ENCODE measurements at regions not wholly inside any gene's neighbourhood (a gene's known extent, or its start where the extent isn't known, plus 50 kb on each side); places are given as distances from the start of the nearest gene placed in this dataset.

GRCh38 chr4:138821331-138821730 lies 194.2 kb upstream of the NOCT start:
- CTCF ChIA-PET = no interaction called here

More at GRCh38 chr4:138821331-138821730, 194.2 kb upstream of the NOCT start:
- Histone ChIP-seq H2BK5ac (ENCODE audit: low read depth, low read length, poor library complexity, severe bottlenecking) (no peak overlapping the region), H2AK9ac (replicated peaks; ENCODE audit: low read depth, low read length, poor library complexity) (no peak overlapping the region), H3K4me1 (ENCODE audit: control insufficient read depth, insufficient read depth, low read length) (no peaks in the 10 kb centered on the region), H3K56ac (ENCODE audit: extremely low read depth, insufficient read depth, low read length) (no peak overlapping the region), H3K27me3 (ENCODE audit: control insufficient read depth, insufficient read depth, low read length) (no peaks in the 10 kb centered on the region; the same call in 1 of the 2 replicates), H2BK15ac (ENCODE audit: low read depth, low read length) (no peak overlapping the region), H4K91ac (ENCODE audit: insufficient read depth, low read depth, low read length) (no peak overlapping the region), H4K8ac (ENCODE audit: low read depth in 2 of 2, low read length in 2 of 2) (no peak overlapping the region), H3K9me1 (ENCODE audit: insufficient read depth, low read length) (no peaks in the 10 kb centered on the region), H3K27ac (ENCODE audit: insufficient read depth, low read length) (no peak overlapping the region), H3K4me2 (ENCODE audit: low read depth, low read length) (no peak overlapping the region), H3K4ac (ENCODE audit: low read depth, low read length) (no peak overlapping the region), H3K14ac (replicated peaks; ENCODE audit: low read depth, low read length) (no peak overlapping the region), H2AFZ (replicated peaks; ENCODE audit: low read length, poor library complexity) (no peak overlapping the region), H3K4me3 (ENCODE audit: insufficient read depth, low read depth, low read length) (no peak overlapping the region), H2BK120ac (ENCODE audit: low read depth, low read length) (no peak overlapping the region), H4K5ac (ENCODE audit: low read depth, low read length) (no peak overlapping the region), H4K20me1 (ENCODE audit: insufficient read depth, low read length) (no peaks in the 10 kb centered on the region), H3K9ac (ENCODE audit: low read depth, low read length) (no peak overlapping the region), H3K23ac (ENCODE audit: low read depth, low read length) (no peak overlapping the region), H3K79me1 (ENCODE audit: low read depth in 1 of 2, low read length in 2 of 2) (no peaks in the 10 kb centered on the region), H2AK5ac (ENCODE audit: low read depth, low read length) (no peak overlapping the region), H2BK20ac (ENCODE audit: low read depth, low read length) (no peak overlapping the region), H3K18ac (ENCODE audit: low read depth, low read length) (no peak overlapping the region), H3K36me3 (ENCODE audit: control insufficient read depth, insufficient read depth, low read length) (no peaks in the 10 kb centered on the region), H3K9me3 (ENCODE audit: control insufficient read depth, insufficient read depth, low read length) (no peaks in the 10 kb centered on the region)
- DNase-seq (no peak), ATAC-seq (ENCODE audit: low read depth) (no peak)
- intact Hi-C loops (cut with micrococcal nuclease) (no loop called here), dilution Hi-C loops (cut with HindIII; ENCODE audit: low sequenced_read_pairs, unreplicated experiment) (no loop called here), in situ Hi-C loops (cut with MboI; ENCODE audit: low sequenced_read_pairs) (no loop called here)
- WGBS, 2 experiments (ENCODE audit: extremely low coverage in 2 of 2, insufficient read length in 1 of 2) = no CpG with 5 or more reads among the region's 3 CpGs
- POLR2A ChIA-PET (ENCODE audit: unreplicated experiment) = no interaction called here
- BruUV-seq (replicated peaks) = no TSS peak
- TF ChIP-seq RCOR1 (IDR thresholded peaks at IDR 0.05; ENCODE audit: insufficient replicate concordance, low read length) (no peak), FOS (IDR thresholded peaks at IDR 0.05; ENCODE audit: low read depth, low read length) (no peak), CTCF (conservative IDR thresholded peaks at IDR 0.05; ENCODE audit: low read depth, low read length) (no peak), CHD1 (IDR thresholded peaks at IDR 0.05; ENCODE audit: low read depth, low read length) (no peak), MAZ (IDR thresholded peaks at IDR 0.05; ENCODE audit: borderline replicate concordance, low read depth, low read length) (no peak), USF2 (IDR thresholded peaks at IDR 0.05; ENCODE audit: low read depth, low read length) (no peak), NFE2L2 (IDR thresholded peaks at IDR 0.05; ENCODE audit: low read depth, low read length) (no peak)
